H1 (cell line): ENCODE measurements at regions not wholly inside any gene's neighbourhood (a gene's known extent, or its start where the extent isn't known, plus 50 kb on each side); places are given as distances from the start of the nearest gene placed in this dataset.

Experiments
- BCL11A ChIP-seq, 2 experiments: IDR thresholded peaks; one replicate each; pipeline ENCODE4 v1.6.1; 2011; ENCODE audit warnings: low read depth in 2 of 2, low read length in 2 of 2, mild to moderate bottlenecking in 2 of 2
- GTF2F1 ChIP-seq: IDR thresholded peaks from 2 replicates; pipeline ENCODE4 v1.6.1; 2012; ENCODE audit warnings: low read depth, low read length, improper control_type of control experiment, borderline replicate concordance
- SAP30 ChIP-seq: fragments of 300-600 bp; sonication (generic); IDR thresholded peaks from 2 replicates; pipeline ENCODE4 v1.7.1; 2012; ENCODE audit warnings: low read length, moderate library complexity, mild to moderate bottlenecking, inconsistent platforms; ENCODE audit not compliant: insufficient read depth, insufficient replicate concordance
- SRF ChIP-seq: IDR thresholded peaks from 2 replicates; pipeline ENCODE4 v1.6.1; 2011; ENCODE audit warnings: mild to moderate bottlenecking, low read depth, low read length, moderate library complexity
- TCF12 ChIP-seq: IDR thresholded peaks from 2 replicates; pipeline ENCODE4 v1.6.1; 2011; ENCODE audit warnings: low read depth, mild to moderate bottlenecking, low read length
- TF ChIP-seq, protein P1 (sequence below): fragments of 300-600 bp; sonication (generic); IDR thresholded peaks from 2 replicates; pipeline ENCODE4 v1.7.1; 2012; ENCODE audit warnings: low read length, moderate library complexity, mild to moderate bottlenecking, inconsistent platforms; ENCODE audit not compliant: insufficient replicate concordance

DNA sequence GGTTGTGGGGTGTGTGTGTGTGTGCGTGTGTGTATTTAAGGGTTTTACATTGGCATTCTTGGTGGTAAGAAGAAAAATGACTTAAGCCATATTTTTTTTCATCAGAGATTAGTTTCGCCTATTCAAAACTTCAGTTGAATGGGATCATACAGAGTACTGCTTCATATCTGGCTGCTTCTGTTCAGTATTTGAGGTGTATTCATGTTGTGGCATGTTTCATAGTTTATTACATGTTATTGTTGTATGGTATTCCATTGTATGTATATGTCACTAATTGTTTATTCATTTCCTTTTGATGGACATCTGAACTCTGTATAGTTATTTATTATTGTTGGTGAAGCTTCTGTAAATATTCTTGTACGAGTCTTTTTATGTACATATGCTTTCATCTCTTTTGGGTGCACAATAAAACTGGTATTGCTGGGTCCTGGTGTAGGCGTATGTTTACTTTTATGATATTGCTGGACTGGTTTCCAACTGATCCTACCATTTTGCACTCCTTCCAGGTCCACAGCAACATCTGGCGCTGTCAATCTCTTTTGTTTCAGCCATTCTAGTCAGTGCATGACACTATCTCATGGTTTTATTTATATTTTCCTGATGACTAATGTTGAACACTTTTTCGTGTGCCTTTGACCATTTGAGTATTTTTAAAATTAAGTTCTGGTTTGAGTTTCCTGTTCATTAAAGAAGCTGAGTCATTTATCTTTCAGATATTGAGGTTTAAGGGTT, 77.4 kb upstream of the MAF start (continued):
- no peak for TF ChIP-seq BCL11A (IDR thresholded peaks at IDR 0.05; ENCODE audit: low read depth in 2 of 2, low read length in 2 of 2)
- TF ChIP-seq, protein P1, sequence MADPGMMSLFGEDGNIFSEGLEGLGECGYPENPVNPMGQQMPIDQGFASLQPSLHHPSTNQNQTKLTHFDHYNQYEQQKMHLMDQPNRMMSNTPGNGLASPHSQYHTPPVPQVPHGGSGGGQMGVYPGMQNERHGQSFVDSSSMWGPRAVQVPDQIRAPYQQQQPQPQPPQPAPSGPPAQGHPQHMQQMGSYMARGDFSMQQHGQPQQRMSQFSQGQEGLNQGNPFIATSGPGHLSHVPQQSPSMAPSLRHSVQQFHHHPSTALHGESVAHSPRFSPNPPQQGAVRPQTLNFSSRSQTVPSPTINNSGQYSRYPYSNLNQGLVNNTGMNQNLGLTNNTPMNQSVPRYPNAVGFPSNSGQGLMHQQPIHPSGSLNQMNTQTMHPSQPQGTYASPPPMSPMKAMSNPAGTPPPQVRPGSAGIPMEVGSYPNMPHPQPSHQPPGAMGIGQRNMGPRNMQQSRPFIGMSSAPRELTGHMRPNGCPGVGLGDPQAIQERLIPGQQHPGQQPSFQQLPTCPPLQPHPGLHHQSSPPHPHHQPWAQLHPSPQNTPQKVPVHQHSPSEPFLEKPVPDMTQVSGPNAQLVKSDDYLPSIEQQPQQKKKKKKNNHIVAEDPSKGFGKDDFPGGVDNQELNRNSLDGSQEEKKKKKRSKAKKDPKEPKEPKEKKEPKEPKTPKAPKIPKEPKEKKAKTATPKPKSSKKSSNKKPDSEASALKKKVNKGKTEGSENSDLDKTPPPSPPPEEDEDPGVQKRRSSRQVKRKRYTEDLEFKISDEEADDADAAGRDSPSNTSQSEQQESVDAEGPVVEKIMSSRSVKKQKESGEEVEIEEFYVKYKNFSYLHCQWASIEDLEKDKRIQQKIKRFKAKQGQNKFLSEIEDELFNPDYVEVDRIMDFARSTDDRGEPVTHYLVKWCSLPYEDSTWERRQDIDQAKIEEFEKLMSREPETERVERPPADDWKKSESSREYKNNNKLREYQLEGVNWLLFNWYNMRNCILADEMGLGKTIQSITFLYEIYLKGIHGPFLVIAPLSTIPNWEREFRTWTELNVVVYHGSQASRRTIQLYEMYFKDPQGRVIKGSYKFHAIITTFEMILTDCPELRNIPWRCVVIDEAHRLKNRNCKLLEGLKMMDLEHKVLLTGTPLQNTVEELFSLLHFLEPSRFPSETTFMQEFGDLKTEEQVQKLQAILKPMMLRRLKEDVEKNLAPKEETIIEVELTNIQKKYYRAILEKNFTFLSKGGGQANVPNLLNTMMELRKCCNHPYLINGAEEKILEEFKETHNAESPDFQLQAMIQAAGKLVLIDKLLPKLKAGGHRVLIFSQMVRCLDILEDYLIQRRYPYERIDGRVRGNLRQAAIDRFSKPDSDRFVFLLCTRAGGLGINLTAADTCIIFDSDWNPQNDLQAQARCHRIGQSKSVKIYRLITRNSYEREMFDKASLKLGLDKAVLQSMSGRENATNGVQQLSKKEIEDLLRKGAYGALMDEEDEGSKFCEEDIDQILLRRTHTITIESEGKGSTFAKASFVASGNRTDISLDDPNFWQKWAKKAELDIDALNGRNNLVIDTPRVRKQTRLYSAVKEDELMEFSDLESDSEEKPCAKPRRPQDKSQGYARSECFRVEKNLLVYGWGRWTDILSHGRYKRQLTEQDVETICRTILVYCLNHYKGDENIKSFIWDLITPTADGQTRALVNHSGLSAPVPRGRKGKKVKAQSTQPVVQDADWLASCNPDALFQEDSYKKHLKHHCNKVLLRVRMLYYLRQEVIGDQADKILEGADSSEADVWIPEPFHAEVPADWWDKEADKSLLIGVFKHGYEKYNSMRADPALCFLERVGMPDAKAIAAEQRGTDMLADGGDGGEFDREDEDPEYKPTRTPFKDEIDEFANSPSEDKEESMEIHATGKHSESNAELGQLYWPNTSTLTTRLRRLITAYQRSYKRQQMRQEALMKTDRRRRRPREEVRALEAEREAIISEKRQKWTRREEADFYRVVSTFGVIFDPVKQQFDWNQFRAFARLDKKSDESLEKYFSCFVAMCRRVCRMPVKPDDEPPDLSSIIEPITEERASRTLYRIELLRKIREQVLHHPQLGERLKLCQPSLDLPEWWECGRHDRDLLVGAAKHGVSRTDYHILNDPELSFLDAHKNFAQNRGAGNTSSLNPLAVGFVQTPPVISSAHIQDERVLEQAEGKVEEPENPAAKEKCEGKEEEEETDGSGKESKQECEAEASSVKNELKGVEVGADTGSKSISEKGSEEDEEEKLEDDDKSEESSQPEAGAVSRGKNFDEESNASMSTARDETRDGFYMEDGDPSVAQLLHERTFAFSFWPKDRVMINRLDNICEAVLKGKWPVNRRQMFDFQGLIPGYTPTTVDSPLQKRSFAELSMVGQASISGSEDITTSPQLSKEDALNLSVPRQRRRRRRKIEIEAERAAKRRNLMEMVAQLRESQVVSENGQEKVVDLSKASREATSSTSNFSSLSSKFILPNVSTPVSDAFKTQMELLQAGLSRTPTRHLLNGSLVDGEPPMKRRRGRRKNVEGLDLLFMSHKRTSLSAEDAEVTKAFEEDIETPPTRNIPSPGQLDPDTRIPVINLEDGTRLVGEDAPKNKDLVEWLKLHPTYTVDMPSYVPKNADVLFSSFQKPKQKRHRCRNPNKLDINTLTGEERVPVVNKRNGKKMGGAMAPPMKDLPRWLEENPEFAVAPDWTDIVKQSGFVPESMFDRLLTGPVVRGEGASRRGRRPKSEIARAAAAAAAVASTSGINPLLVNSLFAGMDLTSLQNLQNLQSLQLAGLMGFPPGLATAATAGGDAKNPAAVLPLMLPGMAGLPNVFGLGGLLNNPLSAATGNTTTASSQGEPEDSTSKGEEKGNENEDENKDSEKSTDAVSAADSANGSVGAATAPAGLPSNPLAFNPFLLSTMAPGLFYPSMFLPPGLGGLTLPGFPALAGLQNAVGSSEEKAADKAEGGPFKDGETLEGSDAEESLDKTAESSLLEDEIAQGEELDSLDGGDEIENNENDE = no peak
- no peak for TF ChIP-seq GTF2F1
- no peak for TF ChIP-seq SRF
- TF ChIP-seq SAP30 = no peak
- TF ChIP-seq TCF12 = no peak
